NCI-H510A treated with DMSO at 0.1 percent for 48 hours (cell line): ENCODE measurements at regions not wholly inside any gene's neighbourhood (a gene's known extent, or its start where the extent isn't known, plus 50 kb on each side); places are given as distances from the start of the nearest gene placed in this dataset.
"Not testable (repeated sequence)": the region's sequence is repeated elsewhere in the genome, so short reads cannot be mapped to it uniquely, and the experiment has no call there.

Source experiments
- DNase-seq: peaks from one replicate; lab custom pipeline; 2025; lab: John Stamatoyannopoulos, UW

GRCh38 chr20:58040447-58041290 lies 187.8 kb downstream of the ANKRD60 start:
- no peak for DNase-seq

DNA sequence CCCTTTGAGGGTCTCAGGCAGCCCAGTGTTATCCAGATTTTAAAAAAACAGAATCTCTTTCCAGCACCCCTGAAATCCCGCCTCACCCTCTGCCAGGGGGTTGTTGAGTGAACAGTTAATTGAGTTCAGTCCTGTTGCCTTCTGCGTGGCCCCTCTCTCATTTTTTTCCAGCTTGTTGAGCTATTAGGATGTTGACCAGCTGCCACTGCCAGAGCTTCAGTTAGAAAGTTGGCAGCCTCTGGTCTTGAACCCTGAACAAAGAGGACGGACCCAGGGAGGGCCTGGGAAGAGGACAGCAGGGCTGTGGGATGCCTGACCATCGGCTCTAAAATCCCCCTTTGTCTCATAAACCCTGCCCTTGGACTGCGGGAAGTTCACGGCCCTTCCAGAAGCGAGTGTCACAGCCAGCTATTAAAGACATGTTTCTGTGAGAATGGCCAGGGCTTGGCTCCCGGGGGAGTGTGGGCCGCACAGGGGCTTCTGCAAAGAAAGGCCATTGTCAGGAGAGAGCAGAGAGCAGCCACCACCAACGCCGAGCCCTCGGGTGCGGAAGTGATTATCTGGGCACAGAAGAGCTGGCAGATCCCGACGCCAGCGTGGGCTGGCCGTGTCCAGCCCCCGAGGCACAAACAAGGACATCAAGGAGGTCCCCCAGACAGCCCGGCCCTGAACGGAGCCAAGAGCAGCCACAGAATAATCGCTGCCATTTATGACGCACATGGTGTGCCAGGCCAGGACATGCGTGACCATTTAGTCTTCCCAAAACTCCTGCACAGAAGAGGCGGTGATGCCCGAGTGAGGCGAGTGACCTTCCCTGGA lies 189.0 kb downstream of the ANKRD60 start:
- no peak for DNase-seq

DNA sequence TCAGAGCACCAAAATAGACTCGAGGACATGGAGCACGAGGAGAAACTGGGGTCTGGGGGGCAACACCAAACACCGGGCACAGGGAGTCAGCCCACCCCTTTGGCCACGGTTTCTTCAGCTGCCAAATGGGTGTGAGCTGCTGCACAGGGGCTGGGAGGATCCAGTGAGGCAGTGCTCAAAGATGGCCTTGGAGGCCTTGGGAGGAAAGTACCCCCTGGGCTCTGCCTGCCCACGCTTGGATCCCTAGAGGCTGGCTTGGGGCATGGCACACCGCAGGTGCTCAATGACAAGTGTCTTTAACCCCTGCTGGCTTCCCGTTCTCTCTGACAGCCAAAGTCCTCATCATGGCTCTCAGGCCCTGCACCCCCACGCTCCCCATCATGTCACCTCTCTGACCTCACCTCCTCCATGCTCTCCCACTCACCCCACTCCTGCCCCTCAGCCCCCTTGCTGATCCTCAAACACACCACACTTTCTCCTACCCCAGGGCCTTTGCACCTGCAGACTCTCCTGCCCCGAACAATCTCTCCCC lies 190.3 kb downstream of the ANKRD60 start:
- no peak for DNase-seq

- DNase-seq = no peak
Observed at GRCh38 chr20:58037631-58038030, 190.8 kb downstream of the ANKRD60 start.

DNA sequence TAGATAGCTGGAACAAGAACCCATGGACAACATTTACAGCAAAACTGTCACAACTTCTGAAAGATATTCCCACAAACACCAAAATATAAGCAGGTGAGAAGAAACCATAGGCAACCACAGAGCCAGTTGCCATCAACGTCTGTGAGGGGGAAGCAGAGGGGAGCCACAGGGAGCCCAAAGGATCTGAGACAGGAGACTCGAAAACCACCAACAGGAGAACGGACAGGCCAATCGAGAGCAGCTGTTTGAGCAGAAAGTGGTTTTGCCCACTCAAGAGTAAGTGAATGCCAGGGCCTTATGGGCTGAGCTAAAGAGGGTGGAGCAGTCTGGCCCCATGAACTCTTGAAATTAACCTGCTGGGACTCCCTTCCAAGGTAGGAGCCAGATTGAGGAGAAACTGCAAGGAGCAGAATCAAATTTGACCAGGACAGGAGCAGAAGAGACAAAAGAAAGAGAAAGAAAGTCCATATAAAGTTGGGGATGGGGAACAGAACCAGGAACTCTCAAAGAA lies 195.4 kb downstream of the ANKRD60 start:
- no peak for DNase-seq

- no peak for DNase-seq
Observed at GRCh38 chr20:58032599-58032998, 195.9 kb downstream of the ANKRD60 start.

GRCh38 chr20:58031350-58031749 lies 197.1 kb downstream of the ANKRD60 start:
- not testable (repeated sequence) for DNase-seq

- DNase-seq = no peak
Observed at GRCh38 chr20:58028123-58028522, 200.3 kb downstream of the ANKRD60 start.

DNA sequence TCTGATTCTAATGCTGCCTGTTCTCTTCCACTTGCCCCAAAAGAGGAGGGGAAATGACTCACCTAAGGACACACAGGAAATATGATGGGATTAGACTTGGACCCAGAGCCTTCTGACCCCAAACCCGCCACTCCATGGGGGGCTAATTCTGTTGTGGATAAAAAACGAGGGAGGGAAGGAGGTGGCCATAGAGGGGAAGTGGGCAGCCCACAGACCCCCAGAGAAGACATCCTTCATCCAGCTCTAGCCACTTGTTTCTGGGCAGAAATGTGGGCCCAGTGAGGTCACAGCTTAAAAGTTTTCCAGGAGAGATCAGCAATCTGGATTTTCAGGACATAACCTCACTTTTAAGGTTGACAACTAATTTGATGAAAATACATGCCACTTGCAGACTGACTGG lies 202.1 kb downstream of the ANKRD60 start:
- DNase-seq = no peak

DNA sequence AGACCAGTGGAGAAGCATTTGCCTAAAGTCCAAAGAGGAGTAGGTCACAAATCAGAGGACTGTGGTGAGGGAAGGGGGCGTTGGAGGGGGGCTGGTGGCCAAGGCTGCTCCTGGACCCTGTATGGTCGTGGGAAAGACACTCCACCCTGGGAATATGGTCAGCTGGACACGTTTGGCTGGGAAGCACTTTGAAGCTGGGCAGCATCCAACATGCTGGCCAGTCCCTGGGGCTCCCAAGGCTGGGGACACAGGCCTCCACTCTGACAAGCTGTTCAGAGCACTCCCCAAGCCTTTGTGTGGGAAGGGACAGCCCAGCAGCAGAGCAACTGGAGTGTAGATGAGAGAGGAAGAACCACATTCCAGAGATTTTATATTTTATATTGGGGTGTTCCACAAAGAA lies 203.2 kb downstream of the ANKRD60 start:
- no peak for DNase-seq

DNA sequence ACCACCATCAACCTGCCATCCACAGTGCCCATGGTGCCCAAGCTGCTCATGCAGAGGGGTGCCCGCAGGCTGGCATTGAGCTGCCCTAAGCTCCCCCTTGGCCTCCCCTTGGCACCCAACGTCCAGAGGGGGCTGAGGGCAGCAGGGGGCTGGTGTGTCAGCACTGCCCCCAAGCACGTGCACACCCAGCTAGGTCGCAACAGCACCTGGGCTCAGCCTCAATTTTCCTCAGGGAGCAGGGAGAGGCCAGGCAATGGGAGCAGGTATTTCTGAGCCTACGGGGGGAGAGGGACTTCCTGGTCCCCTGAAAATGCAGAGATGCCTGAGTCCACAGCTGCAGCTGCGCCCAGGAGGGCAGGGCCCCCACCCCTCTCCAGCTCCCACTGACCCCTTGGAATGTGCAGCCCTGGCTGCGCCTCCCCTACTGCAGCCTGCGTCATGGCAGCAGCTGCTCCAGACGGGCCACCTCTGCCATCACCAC lies 204.2 kb downstream of the ANKRD60 start:
- DNase-seq = no peak

GRCh38 chr20:58023781-58024180 lies 204.7 kb downstream of the ANKRD60 start:
- DNase-seq = no peak

- DNase-seq = no peak
Observed at GRCh38 chr20:58023346-58023745, 205.1 kb downstream of the ANKRD60 start.

DNA sequence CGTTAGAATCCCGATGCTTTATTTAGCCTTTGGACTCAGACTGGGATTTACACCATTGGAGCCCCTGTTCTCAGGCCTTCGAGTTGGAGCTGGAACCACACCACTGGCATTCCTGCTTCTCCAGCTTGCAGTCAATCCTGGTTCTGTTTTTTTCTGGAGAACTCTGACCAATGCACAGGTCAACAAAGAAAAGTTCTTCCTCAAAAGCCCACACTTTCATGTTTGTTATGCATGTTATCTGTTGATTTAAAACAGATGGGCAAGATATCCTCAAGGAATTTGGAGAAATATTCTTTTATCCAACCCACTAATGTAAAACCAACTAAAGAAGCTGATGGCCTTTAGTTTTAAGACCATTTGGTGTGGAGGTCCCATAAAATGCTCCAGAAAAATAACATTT lies 205.7 kb downstream of the ANKRD60 start:
- no peak for DNase-seq

DNA sequence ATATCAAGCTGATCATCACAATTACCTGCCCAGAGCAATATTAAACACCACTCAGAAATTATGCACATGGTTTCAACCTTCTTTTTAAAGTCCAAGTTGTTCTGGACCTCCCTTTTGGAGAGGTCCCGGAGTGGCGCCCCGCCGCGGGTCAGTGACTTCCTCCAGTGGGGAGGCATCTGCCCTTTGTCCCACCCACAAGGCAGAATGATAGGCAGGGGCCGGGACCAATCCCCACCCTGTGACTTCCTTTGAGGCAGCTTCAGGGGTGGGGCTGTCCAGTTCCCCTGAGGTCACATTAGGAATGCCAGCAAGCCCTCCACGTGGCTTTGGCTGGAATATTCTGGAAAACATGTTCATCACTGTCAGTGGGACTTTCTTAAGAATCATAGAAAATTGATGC lies 207.0 kb downstream of the ANKRD60 start:
- DNase-seq = no peak

GRCh38 chr20:58020656-58021454 lies 207.6 kb downstream of the ANKRD60 start:
- no peak for DNase-seq

GRCh38 chr20:58019850-58020625 lies 208.4 kb downstream of the ANKRD60 start:
- DNase-seq = no peak

DNA sequence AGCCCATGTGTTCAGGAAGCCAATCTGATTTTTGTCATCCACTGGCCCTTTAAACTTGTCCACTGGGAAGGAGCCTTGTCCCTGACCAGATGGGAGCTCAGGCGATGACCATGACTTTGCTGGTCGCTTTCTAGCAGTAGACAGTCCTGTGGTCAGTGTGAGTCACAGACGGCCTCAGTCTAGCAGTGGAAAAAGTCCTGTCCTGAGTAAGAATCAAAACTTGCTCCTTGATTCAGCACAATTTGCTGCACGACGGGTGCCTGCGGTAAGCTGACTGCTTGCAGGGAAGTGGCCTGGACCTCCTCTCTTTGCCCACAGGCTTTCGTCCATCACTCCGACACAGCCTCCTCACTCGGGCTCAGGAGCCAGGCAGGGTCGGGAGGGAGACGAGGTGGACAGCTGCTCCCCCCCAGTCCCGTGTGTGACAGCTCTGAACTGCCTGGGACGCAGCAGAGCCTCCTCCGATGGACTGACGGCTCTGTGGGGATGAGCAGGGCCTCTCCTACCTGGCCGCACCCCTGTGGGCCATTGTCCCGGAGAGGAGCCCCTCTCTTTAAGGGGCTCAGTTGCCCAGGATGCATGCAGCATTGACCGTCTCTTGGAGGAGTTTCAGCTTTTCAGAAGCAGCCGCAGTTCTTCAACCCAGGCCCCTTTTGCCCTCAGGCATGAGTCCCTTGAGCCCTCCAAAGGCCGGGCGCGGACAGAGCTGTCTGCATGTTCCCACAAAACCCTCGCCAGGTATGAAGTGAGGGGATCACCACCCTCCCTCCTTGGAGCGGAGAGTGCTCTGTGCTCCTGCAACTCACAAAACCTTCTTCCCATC lies 209.2 kb downstream of the ANKRD60 start:
- DNase-seq = no peak

- DNase-seq = no peak
Observed at GRCh38 chr20:58018590-58018989, 209.9 kb downstream of the ANKRD60 start.

DNA sequence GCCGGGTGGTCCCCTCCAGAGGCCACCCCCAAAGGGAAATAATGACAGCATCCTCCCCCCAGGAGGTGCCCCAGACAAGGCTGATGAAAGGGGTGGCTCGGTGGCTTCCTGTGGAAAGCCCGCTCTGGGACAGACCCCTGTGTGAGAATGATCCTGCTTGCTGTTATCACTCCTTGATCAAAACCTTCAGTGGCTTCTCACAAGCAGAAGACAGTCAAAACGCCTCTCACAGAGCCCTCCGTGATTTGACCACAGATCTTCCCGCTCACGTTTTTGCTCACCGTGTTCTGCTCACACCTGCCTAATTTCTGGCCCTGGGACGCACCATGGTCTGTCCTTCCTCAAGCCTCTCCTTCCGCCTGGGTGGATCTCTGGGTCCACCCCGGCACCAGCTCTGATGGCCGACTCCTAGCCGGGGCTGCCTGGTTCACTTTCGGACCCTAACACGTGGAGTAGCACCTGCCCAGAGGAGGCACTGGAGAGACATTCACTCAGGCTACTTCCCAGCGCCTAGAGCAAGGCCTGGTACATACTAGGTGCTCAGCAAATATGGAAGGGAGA lies 210.4 kb downstream of the ANKRD60 start:
- DNase-seq = no peak
